AG10803 (cell line): ENCODE measurements at regions not wholly inside any gene's neighbourhood (a gene's known extent, or its start where the extent isn't known, plus 50 kb on each side); places are given as distances from the start of the nearest gene placed in this dataset.

Experiments used
- DNase-seq: peaks from one replicate; pipeline ENCODE4 v3.0.0; 2010; ENCODE audit warnings: low read depth
- H3K4me3 ChIP-seq: 2 replicates; pipeline ENCODE4 v1.5.1; 2011; ENCODE audit warnings: mild to moderate bottlenecking, low read length, control low read depth
- TF ChIP-seq, protein P1 (sequence below): conservative IDR thresholded peaks from 2 replicates; pipeline ENCODE4 v1.5.1; 2011; ENCODE audit warnings: mild to moderate bottlenecking, low read length, control low read depth, inconsistent platforms

DNA sequence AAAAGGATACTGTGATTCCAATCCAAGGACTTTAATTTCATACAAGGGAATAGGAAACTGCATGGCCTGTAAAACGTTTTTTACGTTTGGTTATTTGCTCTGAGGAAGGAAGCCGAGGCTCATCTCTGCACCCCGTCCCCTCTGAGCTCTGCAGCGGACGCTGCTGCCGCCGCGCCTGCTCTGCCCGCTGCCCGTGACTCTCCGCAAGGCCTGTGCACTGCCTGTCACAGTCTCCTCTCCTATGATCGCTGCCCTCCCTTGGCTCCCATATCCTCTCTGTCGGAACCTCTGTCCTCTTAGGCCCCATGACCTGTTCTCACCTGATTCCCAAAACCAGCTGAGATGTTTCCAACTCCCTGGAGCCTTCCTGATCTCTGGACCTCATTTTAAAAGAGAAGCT, 320.3 kb upstream of the ZNF32 start:
- no peak for DNase-seq
- TF ChIP-seq, protein P1, sequence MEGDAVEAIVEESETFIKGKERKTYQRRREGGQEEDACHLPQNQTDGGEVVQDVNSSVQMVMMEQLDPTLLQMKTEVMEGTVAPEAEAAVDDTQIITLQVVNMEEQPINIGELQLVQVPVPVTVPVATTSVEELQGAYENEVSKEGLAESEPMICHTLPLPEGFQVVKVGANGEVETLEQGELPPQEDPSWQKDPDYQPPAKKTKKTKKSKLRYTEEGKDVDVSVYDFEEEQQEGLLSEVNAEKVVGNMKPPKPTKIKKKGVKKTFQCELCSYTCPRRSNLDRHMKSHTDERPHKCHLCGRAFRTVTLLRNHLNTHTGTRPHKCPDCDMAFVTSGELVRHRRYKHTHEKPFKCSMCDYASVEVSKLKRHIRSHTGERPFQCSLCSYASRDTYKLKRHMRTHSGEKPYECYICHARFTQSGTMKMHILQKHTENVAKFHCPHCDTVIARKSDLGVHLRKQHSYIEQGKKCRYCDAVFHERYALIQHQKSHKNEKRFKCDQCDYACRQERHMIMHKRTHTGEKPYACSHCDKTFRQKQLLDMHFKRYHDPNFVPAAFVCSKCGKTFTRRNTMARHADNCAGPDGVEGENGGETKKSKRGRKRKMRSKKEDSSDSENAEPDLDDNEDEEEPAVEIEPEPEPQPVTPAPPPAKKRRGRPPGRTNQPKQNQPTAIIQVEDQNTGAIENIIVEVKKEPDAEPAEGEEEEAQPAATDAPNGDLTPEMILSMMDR = no peak
- H3K4me3 ChIP-seq = no peak overlapping the region

DNA sequence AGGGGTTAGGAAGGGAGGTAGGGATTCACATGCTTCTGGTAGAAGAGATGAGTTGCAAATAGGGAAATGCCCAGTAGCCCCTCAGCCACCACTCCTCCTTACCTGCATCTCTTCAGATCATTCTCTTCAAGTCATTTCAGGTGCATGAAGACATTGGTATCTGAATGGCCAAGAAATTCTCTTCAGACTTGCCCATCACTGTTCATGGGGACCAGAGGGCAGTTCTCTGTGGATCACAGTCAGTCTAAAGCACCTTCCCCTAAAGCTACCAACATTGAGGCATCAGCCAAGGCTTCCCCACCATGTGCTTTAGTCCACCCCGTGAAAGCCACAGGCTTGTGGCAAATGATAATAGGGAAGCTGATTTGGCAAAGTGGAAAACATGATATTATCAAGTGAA, 319.4 kb upstream of the ZNF32 start:
- TF ChIP-seq, protein P1 = no peak
- H3K4me3 ChIP-seq = no peak overlapping the region
- no peak for DNase-seq

DNA sequence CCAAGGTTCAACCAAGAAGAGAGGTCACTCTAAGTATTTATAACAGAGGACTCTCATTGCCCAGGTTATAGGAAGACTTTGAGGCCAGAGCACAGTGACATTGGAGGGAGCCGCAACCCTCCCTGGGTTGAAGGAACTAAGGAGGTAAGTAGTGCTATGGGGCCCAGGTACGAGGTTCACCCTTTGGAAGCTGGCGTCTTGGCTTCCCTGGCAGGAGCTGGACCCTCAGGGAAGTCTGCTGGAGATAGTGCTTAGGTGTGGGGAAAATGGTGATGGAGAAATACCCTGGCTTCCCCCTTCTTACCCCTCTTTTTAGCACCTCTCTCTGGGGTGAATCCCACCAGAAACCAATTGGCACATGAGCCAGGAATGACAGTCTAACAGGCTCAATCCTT, 317.9 kb upstream of the ZNF32 start:
- TF ChIP-seq, protein P1 = no peak
- H3K4me3 ChIP-seq = no peak overlapping the region
- no peak for DNase-seq

DNA sequence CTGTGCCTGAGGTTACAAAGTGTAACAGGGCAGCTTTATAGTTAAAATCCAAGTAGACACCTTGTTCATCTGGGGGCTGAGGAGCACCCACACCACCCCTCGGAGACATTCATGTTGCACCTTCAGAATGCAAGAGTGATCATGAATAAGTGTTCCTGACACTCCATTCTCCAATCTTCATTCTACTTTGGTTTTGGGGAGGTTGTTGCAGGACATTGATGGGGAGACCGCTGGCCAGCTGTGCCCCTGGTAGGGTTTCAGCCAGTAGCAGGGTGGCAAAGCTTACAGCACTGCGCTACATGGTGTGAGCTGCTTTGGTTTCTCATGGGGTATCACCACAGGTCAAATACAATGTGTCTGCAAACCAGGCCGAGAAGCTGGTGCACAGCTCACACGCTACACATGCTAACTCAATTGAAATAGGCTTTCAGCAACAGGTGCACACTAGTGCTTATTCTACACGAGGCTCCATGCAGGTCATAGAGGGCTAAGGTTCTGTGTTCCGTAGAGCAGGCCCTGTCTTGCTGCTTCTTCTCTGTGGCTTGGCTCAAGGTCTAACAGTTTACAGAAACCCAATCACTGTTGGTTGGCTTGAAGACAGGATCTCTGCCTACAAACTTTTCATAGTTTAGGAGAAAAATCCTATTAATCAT, 317.4 kb upstream of the ZNF32 start:
- TF ChIP-seq, protein P1 = no peak
- no peak overlapping the region for H3K4me3 ChIP-seq
- no peak for DNase-seq

DNA sequence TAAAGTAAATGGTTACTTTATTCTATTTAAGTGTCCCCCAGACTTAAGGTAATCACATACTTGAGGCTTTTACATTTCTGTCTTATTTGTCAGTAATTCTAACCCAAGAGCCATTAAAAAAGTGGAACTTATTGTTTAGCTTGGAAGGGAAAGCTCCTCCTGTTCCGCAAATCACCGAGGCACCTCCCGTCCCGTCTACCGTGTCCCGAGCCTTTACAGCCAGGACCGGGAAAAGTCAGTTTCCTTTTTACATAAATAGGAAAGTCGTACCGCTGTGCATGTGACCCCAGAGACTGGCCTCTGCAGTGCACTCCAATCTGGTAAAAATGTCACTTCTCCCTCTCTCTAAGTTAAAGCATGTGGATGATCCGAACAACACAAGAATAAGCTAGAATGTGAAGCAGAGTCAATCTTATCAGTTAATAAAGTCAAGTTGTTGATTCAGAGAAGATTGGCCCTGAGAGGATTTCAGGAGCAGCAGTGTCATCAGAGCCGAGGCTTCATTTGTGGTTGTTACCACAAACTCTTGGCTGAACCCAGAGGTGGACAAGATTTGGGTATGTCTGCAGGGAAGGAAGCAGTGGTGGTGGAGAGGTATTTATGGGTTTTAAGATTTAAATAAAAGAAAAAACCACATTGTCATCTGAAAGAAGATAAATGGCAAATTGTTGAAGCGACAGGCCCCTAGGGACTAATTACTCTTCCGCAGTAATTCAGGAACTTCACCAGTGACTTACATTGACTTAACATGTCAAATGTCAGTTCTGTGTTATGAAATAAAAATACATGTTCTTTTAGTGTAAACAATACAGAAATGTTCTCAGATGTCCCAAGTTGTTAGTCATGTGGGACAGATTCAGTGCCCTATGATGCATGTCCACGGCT, 316.6 kb upstream of the ZNF32 start:
- peak; percentile 92 for DNase-seq
- TF ChIP-seq, protein P1 = no peak
- no peak overlapping the region for H3K4me3 ChIP-seq

DNA sequence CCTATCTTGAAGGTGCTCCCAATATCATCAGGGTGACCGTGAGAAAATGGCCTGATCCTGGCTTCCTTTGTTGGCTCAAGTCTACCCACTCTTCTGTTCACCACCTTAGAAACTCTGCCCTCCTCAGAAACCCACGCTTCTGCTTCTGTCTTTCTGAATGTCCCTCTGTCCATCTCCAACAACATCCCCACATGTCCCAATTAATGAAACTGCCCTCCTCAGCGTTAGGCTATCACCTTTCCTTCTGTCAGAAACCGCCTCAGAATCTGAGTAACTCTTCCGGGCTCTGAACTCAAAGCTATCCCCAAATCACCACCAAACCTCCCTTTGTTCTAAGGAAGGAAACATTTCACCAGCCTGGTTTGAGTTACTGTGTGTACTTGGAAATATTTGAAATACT, 315.8 kb upstream of the ZNF32 start:
- H3K4me3 ChIP-seq = no peak overlapping the region
- DNase-seq = no peak
- TF ChIP-seq, protein P1 = no peak
